GM12872 (cell line): ENCODE measurements at regions not wholly inside any gene's neighbourhood (a gene's known extent, or its start where the extent isn't known, plus 50 kb on each side); places are given as distances from the start of the nearest gene placed in this dataset.

ENCODE experiments used
- CTCF ChIP-seq: IDR thresholded peaks from 3 replicates; pipeline ENCODE4 v1.5.1; 2011; ENCODE audit warnings: low read depth, mild to moderate bottlenecking, low read length, moderate library complexity; ENCODE audit not compliant: insufficient read depth

GRCh38 chr2:49831698-49832367, 677.5 kb upstream of the FSHR start:
- no peak for TF ChIP-seq CTCF

GRCh38 chr2:49830846-49831245, 676.5 kb upstream of the FSHR start:
- no peak for TF ChIP-seq CTCF

GRCh38 chr2:49827366-49827765, 673.1 kb upstream of the FSHR start:
- no peak for TF ChIP-seq CTCF

GRCh38 chr2:49813208-49813607, 658.9 kb upstream of the FSHR start:
- TF ChIP-seq CTCF: no peak

- TF ChIP-seq CTCF: no peak
These were observed 658.4 kb upstream of the FSHR start for GRCh38 chr2:49812730-49813129.

- TF ChIP-seq CTCF: no peak
These were observed 657.2 kb upstream of the FSHR start for GRCh38 chr2:49811502-49811901.

- no peak for TF ChIP-seq CTCF
These were observed 653.4 kb upstream of the FSHR start for GRCh38 chr2:49807689-49808088.
